Fibroblast of skin of right quadriceps (primary cell): ENCODE measurements at regions not wholly inside any gene's neighbourhood (a gene's known extent, or its start where the extent isn't known, plus 50 kb on each side); places are given as distances from the start of the nearest gene placed in this dataset.
"Not testable (repeated sequence)": the region's sequence is repeated elsewhere in the genome, so short reads cannot be mapped to it uniquely, and the experiment has no call there.

Source experiments
- DNase-seq: peaks from one replicate; pipeline ENCODE4 v3.0.0-alpha.2; 2013

- DNase-seq, result no peak
These were observed 337.0 kb upstream of the PTBP2 start for GRCh38 chr1:96384611-96385010.

GRCh38 chr1:96387785-96388184 is 333.8 kb upstream of the PTBP2 start:
- no peak for DNase-seq

- peak; percentile 66 for DNase-seq
These were observed 332.9 kb upstream of the PTBP2 start for GRCh38 chr1:96388421-96389310.

GRCh38 chr1:96400089-96400488 is 321.5 kb upstream of the PTBP2 start:
- no peak for DNase-seq

- DNase-seq, result no peak
These were observed 312.5 kb upstream of the PTBP2 start for GRCh38 chr1:96409087-96409486.

- no peak for DNase-seq
These were observed 311.9 kb upstream of the PTBP2 start for GRCh38 chr1:96409689-96410088.

GRCh38 chr1:96411006-96411405 is 310.6 kb upstream of the PTBP2 start:
- DNase-seq, result no peak

GRCh38 chr1:96414598-96414997 is 307.0 kb upstream of the PTBP2 start:
- DNase-seq, result no peak

- DNase-seq, result peak; percentile 100
These were observed 305.4 kb upstream of the PTBP2 start for GRCh38 chr1:96416111-96416595.

GRCh38 chr1:96416701-96417444 is 304.7 kb upstream of the PTBP2 start:
- DNase-seq, result no peak

GRCh38 chr1:96418969-96419368 is 302.6 kb upstream of the PTBP2 start:
- DNase-seq, result no peak

GRCh38 chr1:96424877-96425276 is 296.7 kb upstream of the PTBP2 start:
- peak; percentile 41 for DNase-seq

- no peak for DNase-seq
These were observed 296.0 kb upstream of the PTBP2 start for GRCh38 chr1:96425382-96426129.

- no peak for DNase-seq
These were observed 294.0 kb upstream of the PTBP2 start for GRCh38 chr1:96427616-96428015.

- DNase-seq, result peak; percentile 18
These were observed 276.3 kb upstream of the PTBP2 start for GRCh38 chr1:96445302-96445701.

GRCh38 chr1:96464066-96464465 is 257.5 kb upstream of the PTBP2 start:
- no peak for DNase-seq

- no peak for DNase-seq
These were observed 257.1 kb upstream of the PTBP2 start for GRCh38 chr1:96464522-96464921.

- DNase-seq, result no peak
These were observed 256.6 kb upstream of the PTBP2 start for GRCh38 chr1:96464991-96465390.

- peak; percentile 81 for DNase-seq
These were observed 256.1 kb upstream of the PTBP2 start for GRCh38 chr1:96465441-96465840.

GRCh38 chr1:96466842-96467241 is 254.7 kb upstream of the PTBP2 start:
- DNase-seq, result no peak

- not testable (repeated sequence) for DNase-seq
These were observed 251.9 kb upstream of the PTBP2 start for GRCh38 chr1:96469726-96470125.

- DNase-seq, result peak; percentile 86
These were observed 249.1 kb upstream of the PTBP2 start for GRCh38 chr1:96472471-96472870.

- peak; percentile 64 for DNase-seq
These were observed 247.7 kb upstream of the PTBP2 start for GRCh38 chr1:96473791-96474434.
